ENCODE measurements at regions not wholly inside any gene's neighbourhood (a gene's known extent, or its start where the extent isn't known, plus 50 kb on each side); places are given as distances from the start of the nearest gene placed in this dataset.

DNA sequence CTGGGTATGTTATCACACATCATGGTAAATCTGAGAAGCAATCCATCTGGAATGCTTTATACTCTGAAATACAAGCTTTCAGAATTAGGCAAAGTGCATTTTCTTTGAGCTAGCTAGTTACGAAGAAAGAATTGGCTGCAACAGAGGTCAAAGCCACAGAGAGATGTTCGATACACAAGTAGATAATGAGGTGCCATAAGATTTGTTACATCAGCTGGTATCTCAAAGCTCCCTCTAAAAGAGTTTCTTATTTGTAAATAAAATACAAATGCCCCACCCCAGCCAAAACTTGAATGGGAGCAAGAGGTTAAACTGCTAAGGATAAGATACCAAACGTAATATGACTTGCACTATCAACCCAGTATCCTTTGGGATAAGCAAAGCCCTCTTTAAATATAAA is 84.0 kb upstream of the SLCO3A1 start:
- H3K4me1 Mint-ChIP-seq, result peaks cover 12% of the 10 kb centered on the region; the same call in 2 of the 3 replicates
- no peaks in the 10 kb centered on the region for H3F3A ChIP-seq (replicated peaks; ENCODE audit: low read depth)
- DNase-seq (ENCODE audit: low spot score), result no peak
- no peak overlapping the region for H3K4me3 Mint-ChIP-seq
- no peaks in the 10 kb centered on the region for H3K36me3 Mint-ChIP-seq (ENCODE audit: low read depth)
- ATAC-seq, result no peak
- H3K79me2 ChIP-seq (replicated peaks; ENCODE audit: insufficient read depth), result no peaks in the 10 kb centered on the region
- no peak for TF ChIP-seq ZNF331 (CRISPR knock-in tag; IDR thresholded peaks at IDR 0.05; ENCODE audit: low read depth)
- H3K9me3 Mint-ChIP-seq, result no peaks in the 10 kb centered on the region
- H3K4me2 ChIP-seq, result no peak overlapping the region
- H3K27me3 ChIP-seq (ENCODE audit: insufficient read depth), result no peaks in the 10 kb centered on the region
- no peak overlapping the region for H3K27ac Mint-ChIP-seq
- no peaks in the 10 kb centered on the region for H3K36me3 ChIP-seq (ENCODE audit: insufficient read depth)
- 0 out of 2 replicates have a peak, but pooled peaks cover 5% of the 10 kb centered on the region for H3K9me2 ChIP-seq (ENCODE audit: insufficient read depth)
- no peak overlapping the region for H3K27ac ChIP-seq (ENCODE audit: low read depth)
- H3K4me1 ChIP-seq (ENCODE audit: insufficient read depth), result peaks cover 6% of the 10 kb centered on the region
- H2AFZ ChIP-seq, result no peak overlapping the region; the same call in 1 of the 2 replicates
- no peaks in the 10 kb centered on the region for H4K20me1 ChIP-seq (replicated peaks; ENCODE audit: insufficient read depth)
- H3K27me3 Mint-ChIP-seq (ENCODE audit: insufficient read depth, low read depth, poor library complexity), result peaks cover 2% of the 10 kb centered on the region
- no peak overlapping the region for H3K4me3 ChIP-seq

DNA sequence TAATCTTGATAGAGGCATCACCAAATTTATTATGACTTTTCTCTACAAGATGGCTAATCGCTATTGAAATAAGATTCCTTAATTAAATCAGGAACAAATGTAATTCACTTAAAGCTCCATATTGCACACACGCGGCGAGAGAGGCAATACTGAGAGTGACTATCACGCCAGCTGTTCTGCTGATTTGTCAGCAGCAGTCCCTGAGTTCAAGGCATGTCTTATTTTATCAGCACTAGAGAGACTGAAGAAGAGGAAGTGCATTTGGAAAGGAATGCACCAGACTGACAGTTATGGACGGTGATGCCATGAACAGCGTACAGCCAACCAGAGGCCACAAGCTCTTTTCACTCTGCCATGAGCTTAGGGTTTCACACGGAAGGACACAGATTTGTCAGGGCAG is 83.6 kb upstream of the SLCO3A1 start:
- 0 out of 2 replicates have a peak, but pooled peaks cover 5% of the 10 kb centered on the region for H3K9me2 ChIP-seq (ENCODE audit: insufficient read depth)
- no peaks in the 10 kb centered on the region for H4K20me1 ChIP-seq (replicated peaks; ENCODE audit: insufficient read depth)
- Mint-ChIP-seq H3K9me3 (no peaks in the 10 kb centered on the region), H3K27ac (no peak overlapping the region), H3K36me3 (ENCODE audit: low read depth) (no peaks in the 10 kb centered on the region), H3K4me3 (no peak overlapping the region), H3K27me3 (ENCODE audit: insufficient read depth, low read depth, poor library complexity) (peaks cover 2% of the 10 kb centered on the region), H3K4me1 (peaks cover 8% of the 10 kb centered on the region; the same call in 2 of the 3 replicates)
- ATAC-seq, result no peak
- H3K4me3 ChIP-seq, result no peak overlapping the region
- no peak overlapping the region for H3K4me2 ChIP-seq
- no peaks in the 10 kb centered on the region for H3K79me2 ChIP-seq (replicated peaks; ENCODE audit: insufficient read depth)
- no peak overlapping the region for H2AFZ ChIP-seq
- no peaks in the 10 kb centered on the region for H3K27me3 ChIP-seq (ENCODE audit: insufficient read depth)
- no peak for TF ChIP-seq NANOG (IDR thresholded peaks at IDR 0.05; ENCODE audit: borderline replicate concordance)
- no peak for TF ChIP-seq EZH2 (IDR thresholded peaks at IDR 0.05; ENCODE audit: low read depth, unreplicated experiment)
- TF ChIP-seq, protein P1, sequence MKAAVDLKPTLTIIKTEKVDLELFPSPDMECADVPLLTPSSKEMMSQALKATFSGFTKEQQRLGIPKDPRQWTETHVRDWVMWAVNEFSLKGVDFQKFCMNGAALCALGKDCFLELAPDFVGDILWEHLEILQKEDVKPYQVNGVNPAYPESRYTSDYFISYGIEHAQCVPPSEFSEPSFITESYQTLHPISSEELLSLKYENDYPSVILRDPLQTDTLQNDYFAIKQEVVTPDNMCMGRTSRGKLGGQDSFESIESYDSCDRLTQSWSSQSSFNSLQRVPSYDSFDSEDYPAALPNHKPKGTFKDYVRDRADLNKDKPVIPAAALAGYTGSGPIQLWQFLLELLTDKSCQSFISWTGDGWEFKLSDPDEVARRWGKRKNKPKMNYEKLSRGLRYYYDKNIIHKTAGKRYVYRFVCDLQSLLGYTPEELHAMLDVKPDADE (IDR thresholded peaks at IDR 0.05), result no peak
- TF ChIP-seq, protein P2, sequence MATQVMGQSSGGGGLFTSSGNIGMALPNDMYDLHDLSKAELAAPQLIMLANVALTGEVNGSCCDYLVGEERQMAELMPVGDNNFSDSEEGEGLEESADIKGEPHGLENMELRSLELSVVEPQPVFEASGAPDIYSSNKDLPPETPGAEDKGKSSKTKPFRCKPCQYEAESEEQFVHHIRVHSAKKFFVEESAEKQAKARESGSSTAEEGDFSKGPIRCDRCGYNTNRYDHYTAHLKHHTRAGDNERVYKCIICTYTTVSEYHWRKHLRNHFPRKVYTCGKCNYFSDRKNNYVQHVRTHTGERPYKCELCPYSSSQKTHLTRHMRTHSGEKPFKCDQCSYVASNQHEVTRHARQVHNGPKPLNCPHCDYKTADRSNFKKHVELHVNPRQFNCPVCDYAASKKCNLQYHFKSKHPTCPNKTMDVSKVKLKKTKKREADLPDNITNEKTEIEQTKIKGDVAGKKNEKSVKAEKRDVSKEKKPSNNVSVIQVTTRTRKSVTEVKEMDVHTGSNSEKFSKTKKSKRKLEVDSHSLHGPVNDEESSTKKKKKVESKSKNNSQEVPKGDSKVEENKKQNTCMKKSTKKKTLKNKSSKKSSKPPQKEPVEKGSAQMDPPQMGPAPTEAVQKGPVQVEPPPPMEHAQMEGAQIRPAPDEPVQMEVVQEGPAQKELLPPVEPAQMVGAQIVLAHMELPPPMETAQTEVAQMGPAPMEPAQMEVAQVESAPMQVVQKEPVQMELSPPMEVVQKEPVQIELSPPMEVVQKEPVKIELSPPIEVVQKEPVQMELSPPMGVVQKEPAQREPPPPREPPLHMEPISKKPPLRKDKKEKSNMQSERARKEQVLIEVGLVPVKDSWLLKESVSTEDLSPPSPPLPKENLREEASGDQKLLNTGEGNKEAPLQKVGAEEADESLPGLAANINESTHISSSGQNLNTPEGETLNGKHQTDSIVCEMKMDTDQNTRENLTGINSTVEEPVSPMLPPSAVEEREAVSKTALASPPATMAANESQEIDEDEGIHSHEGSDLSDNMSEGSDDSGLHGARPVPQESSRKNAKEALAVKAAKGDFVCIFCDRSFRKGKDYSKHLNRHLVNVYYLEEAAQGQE (IDR thresholded peaks at IDR 0.05; ENCODE audit: unreplicated experiment), result no peak
- H3F3A ChIP-seq (replicated peaks; ENCODE audit: low read depth), result no peaks in the 10 kb centered on the region
- H3K36me3 ChIP-seq (ENCODE audit: insufficient read depth), result no peaks in the 10 kb centered on the region
- peaks cover 2% of the 10 kb centered on the region; the same call in 1 of the 2 replicates for H3K4me1 ChIP-seq (ENCODE audit: insufficient read depth)
- H3K27ac ChIP-seq (ENCODE audit: low read depth), result no peak overlapping the region
- DNase-seq (ENCODE audit: low spot score), result no peak

DNA sequence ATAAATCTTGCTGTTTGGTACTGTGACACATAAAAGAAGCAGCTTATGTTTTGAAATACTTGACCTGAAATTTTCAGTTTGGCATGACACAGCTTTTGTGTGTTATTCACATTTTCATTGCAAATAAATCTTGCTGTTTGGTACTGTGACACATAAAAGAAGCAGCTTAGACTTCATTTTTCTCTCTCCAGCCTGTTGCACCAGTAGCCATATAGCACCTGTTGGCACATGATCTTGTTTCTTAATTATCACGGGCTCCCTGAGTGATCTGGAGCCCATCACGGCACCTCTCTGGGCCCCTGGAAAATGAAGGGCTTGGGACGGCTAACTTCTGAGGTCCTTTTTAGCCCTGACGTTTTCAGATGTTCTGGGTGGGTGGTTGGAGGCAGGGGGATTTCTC is 77.4 kb upstream of the SLCO3A1 start:
- Histone ChIP-seq H3K27me3 (ENCODE audit: insufficient read depth) (no peaks in the 10 kb centered on the region), H3K79me2 (replicated peaks; ENCODE audit: insufficient read depth) (no peaks in the 10 kb centered on the region), H3K9me2 (ENCODE audit: insufficient read depth) (no peaks in the 10 kb centered on the region), H2AFZ (no peak overlapping the region), H3K27ac (ENCODE audit: low read depth) (no peak overlapping the region), H3K4me3 (no peak overlapping the region), H4K20me1 (replicated peaks; ENCODE audit: insufficient read depth) (no peaks in the 10 kb centered on the region), H3K4me2 (no peak overlapping the region), H3F3A (replicated peaks; ENCODE audit: low read depth) (no peaks in the 10 kb centered on the region), H3K36me3 (ENCODE audit: insufficient read depth) (no peaks in the 10 kb centered on the region), H3K4me1 (ENCODE audit: insufficient read depth) (peaks cover 3% of the 10 kb centered on the region; the same call in 1 of the 2 replicates)
- Mint-ChIP-seq H3K27ac (no peak overlapping the region), H3K9me3 (no peaks in the 10 kb centered on the region), H3K4me1 (peaks cover 3% of the 10 kb centered on the region), H3K4me3 (no peak overlapping the region), H3K27me3 (ENCODE audit: insufficient read depth, low read depth, poor library complexity) (no peaks in the 10 kb centered on the region), H3K36me3 (ENCODE audit: low read depth) (no peaks in the 10 kb centered on the region)
- TF ChIP-seq, protein P2 (IDR thresholded peaks at IDR 0.05; ENCODE audit: unreplicated experiment), result no peak
- TF ChIP-seq JUNB (IDR thresholded peaks at IDR 0.05; ENCODE audit: unreplicated experiment), result no peak
- TF ChIP-seq, protein P3, sequence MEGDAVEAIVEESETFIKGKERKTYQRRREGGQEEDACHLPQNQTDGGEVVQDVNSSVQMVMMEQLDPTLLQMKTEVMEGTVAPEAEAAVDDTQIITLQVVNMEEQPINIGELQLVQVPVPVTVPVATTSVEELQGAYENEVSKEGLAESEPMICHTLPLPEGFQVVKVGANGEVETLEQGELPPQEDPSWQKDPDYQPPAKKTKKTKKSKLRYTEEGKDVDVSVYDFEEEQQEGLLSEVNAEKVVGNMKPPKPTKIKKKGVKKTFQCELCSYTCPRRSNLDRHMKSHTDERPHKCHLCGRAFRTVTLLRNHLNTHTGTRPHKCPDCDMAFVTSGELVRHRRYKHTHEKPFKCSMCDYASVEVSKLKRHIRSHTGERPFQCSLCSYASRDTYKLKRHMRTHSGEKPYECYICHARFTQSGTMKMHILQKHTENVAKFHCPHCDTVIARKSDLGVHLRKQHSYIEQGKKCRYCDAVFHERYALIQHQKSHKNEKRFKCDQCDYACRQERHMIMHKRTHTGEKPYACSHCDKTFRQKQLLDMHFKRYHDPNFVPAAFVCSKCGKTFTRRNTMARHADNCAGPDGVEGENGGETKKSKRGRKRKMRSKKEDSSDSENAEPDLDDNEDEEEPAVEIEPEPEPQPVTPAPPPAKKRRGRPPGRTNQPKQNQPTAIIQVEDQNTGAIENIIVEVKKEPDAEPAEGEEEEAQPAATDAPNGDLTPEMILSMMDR (conservative IDR thresholded peaks at IDR 0.05; ENCODE audit: low read depth in 2 of 2), result no peak
- TF ChIP-seq EZH2 (IDR thresholded peaks at IDR 0.05; ENCODE audit: low read depth, unreplicated experiment), result no peak
- TF ChIP-seq CREB1 (CRISPR knock-in tag; IDR thresholded peaks at IDR 0.05; ENCODE audit: low read depth), result no peak
- DNase-seq (ENCODE audit: low spot score) (no peak), ATAC-seq (no peak)
